ENCODE measurements at regions not wholly inside any gene's neighbourhood (a gene's known extent, or its start where the extent isn't known, plus 50 kb on each side); places are given as distances from the start of the nearest gene placed in this dataset.

- Histone ChIP-seq H3K56ac (replicated peaks; ENCODE audit: insufficient read length, low read depth, low read length) (no peak overlapping the region), H2BK12ac (ENCODE audit: low read depth, low read length) (no peak overlapping the region), H3K27me3 (replicated peaks in 1 of 4; ENCODE audit: control insufficient read depth in 3 of 4, extremely low read depth in 1 of 4, insufficient read depth in 3 of 4, low read length in 3 of 4) (no peaks in the 10 kb centered on the region), H4K20me1 (replicated peaks in 1 of 2; ENCODE audit: control insufficient read depth in 1 of 2, insufficient read depth in 2 of 2, low read length in 2 of 2) (no peaks in the 10 kb centered on the region), H3K36me3 (ENCODE audit: control insufficient read depth in 2 of 4, insufficient read depth in 4 of 4, low read length in 3 of 4) (no peaks in the 10 kb centered on the region), H3K4ac (replicated peaks; ENCODE audit: insufficient read length, low read depth, low read length) (no peak overlapping the region), H3K9me3 (ENCODE audit: insufficient read depth in 2 of 2, low read depth in 1 of 2, low read length in 1 of 2) (no peaks in the 10 kb centered on the region), H3K79me2 (ENCODE audit: control insufficient read depth in 1 of 2, insufficient read depth in 2 of 2, low read length in 2 of 2) (no peaks in the 10 kb centered on the region), H4K91ac (replicated peaks; ENCODE audit: insufficient read length, low read length) (no peak overlapping the region), H3K18ac (ENCODE audit: extremely low read depth, low read length) (no peak overlapping the region), H2BK15ac (ENCODE audit: low read length) (no peak overlapping the region), H3K4me3 (ENCODE audit: extremely low read depth in 1 of 4, insufficient read depth in 2 of 4, low read depth in 3 of 4, low read length in 4 of 4) (no peak overlapping the region), H3K9ac (replicated peaks in 1 of 4; ENCODE audit: extremely low read depth in 1 of 4, low read depth in 3 of 4, low read length in 3 of 4) (no peak overlapping the region), H3K4me2 (ENCODE audit: insufficient read depth in 1 of 2, low read depth in 2 of 2, low read length in 2 of 2) (no peak overlapping the region), H3K79me1 (ENCODE audit: low read depth, low read length) (no peaks in the 10 kb centered on the region), H3K23me2 (ENCODE audit: low read depth, low read length) (no peaks in the 10 kb centered on the region), H3K23ac (ENCODE audit: insufficient read length) (no peak overlapping the region), H3K27ac (ENCODE audit: low read depth, low read length) (no peak overlapping the region), H2AFZ (ENCODE audit: low read length) (no peak overlapping the region), H3K4me1 (replicated peaks in 1 of 4; ENCODE audit: control insufficient read depth in 3 of 4, insufficient read depth in 4 of 4, low read length in 3 of 4) (peaks cover 0 to 5% (median 1%) of the 10 kb centered on the region in 4 experiments; a peak in 1 of 7 replicates), H3K14ac (ENCODE audit: insufficient read length) (no peak overlapping the region), H4K8ac (ENCODE audit: extremely low read depth, insufficient read depth, low read length) (no peak overlapping the region), H4K5ac (ENCODE audit: insufficient read length, low read depth, low read length) (no peak overlapping the region), H2BK5ac (ENCODE audit: low read depth, low read length) (no peak overlapping the region), H2BK20ac (ENCODE audit: low read length) (no peak overlapping the region), H2BK120ac (replicated peaks; ENCODE audit: low read depth, low read length) (no peak overlapping the region), H2AK5ac (ENCODE audit: low read depth, low read length) (no peak overlapping the region)
- FAIRE-seq (no peak), DNase-seq (ENCODE audit: low read depth in 1 of 2, low spot score in 2 of 2) (no peak)
- no peak for TF ChIP-seq SIN3A (conservative IDR thresholded peaks at IDR 0.05 in 1 of 2, IDR thresholded peaks at IDR 0.05 in 1 of 2; ENCODE audit: low read depth in 1 of 2, low read length in 2 of 2)
- no peak for TF ChIP-seq SIRT6 (IDR thresholded peaks at IDR 0.05; ENCODE audit: low read length)
- no peak for TF ChIP-seq ZNF274 (IDR thresholded peaks at IDR 0.05; ENCODE audit: borderline replicate concordance, extremely low read depth, low read length)
- no peak for TF ChIP-seq RAD21 (IDR thresholded peaks at IDR 0.05 in 1 of 2, conservative IDR thresholded peaks at IDR 0.05 in 1 of 2; ENCODE audit: low read depth in 2 of 2, low read length in 2 of 2)
- TF ChIP-seq POU5F1 (IDR thresholded peaks at IDR 0.05; ENCODE audit: low read depth, low read length) = no peak
- TF ChIP-seq KDM5A (IDR thresholded peaks at IDR 0.05; ENCODE audit: low read length) = no peak
- ChIA-PET POLR2A (ENCODE audit: partially characterized antibody) (no interaction called here), CTCF (ENCODE audit: partially characterized antibody) (interaction anchor here (1.4 kb wide), 1 partner anchor 71 kb away, joined by 3 read pairs; no protein-coding TSS in a partner anchor)
Measured at GRCh38 chr4:12562021-12562420, 922.1 kb downstream of the RAB28 start.
